CD14-positive monocyte (primary cell): ENCODE measurements at regions not wholly inside any gene's neighbourhood (a gene's known extent, or its start where the extent isn't known, plus 50 kb on each side); places are given as distances from the start of the nearest gene placed in this dataset.

ENCODE experiments used
- DNase-seq, 3 donors: peaks; one replicate each; pipeline ENCODE4 v3.0.0-alpha.2; 2011 to 2022
- H2AFZ ChIP-seq: 2 replicates; pipeline ENCODE4 v1.6.0; 2012; ENCODE audit warnings: mild to moderate bottlenecking, low read depth, low read length, inconsistent platforms; ENCODE audit not compliant: insufficient read depth, poor library complexity, severe bottlenecking
- H3K27ac ChIP-seq, 2 donors: 1 replicate in 1 of 2; 2 replicates in 1 of 2; pipeline ENCODE4 v1.5.1; 2012 to 2013; ENCODE audit warnings: low read length in 2 of 2, control low read depth in 1 of 2, inconsistent platforms in 1 of 2, low read depth in 1 of 2, mild to moderate bottlenecking in 1 of 2
- H3K27me3 ChIP-seq, 2 donors: one replicate each; pipeline versions ENCODE4 v1.6.0 to v1.6.1; 2011 to 2013; ENCODE audit warnings: low read length in 2 of 2; ENCODE audit not compliant: control insufficient read depth in 2 of 2, insufficient read depth in 2 of 2
- H3K36me3 ChIP-seq, 2 donors: replicated peaks in 1 of 2; 1 replicate in 1 of 2; 2 replicates in 1 of 2; pipeline versions ENCODE4 v1.5.1 to v1.6.1; 2012 to 2013; ENCODE audit warnings: low read length in 2 of 2, control low read depth in 1 of 2, inconsistent platforms in 1 of 2, mild to moderate bottlenecking in 1 of 2; ENCODE audit not compliant: insufficient read depth in 2 of 2, control insufficient read depth in 1 of 2
- H3K4me1 ChIP-seq, 2 donors: 1 replicate in 1 of 2; 2 replicates in 1 of 2; pipeline versions ENCODE4 v1.5.1 to v1.6.1; 2012 to 2013; ENCODE audit warnings: low read length in 2 of 2, control low read depth in 1 of 2, inconsistent platforms in 1 of 2, mild to moderate bottlenecking in 1 of 2, moderate library complexity in 1 of 2; ENCODE audit not compliant: insufficient read depth in 2 of 2, control insufficient read depth in 1 of 2
- H3K4me2 ChIP-seq: replicated peaks from 2 replicates; pipeline ENCODE3; 2012; ENCODE audit warnings: low read length, moderate library complexity, mild to moderate bottlenecking; ENCODE audit not compliant: poor library complexity, severe bottlenecking; ENCODE audit errors: extremely low read depth
- H3K4me3 ChIP-seq, 3 experiments: fragments of 200-600 bp in 1 of 3; sonication (generic) in 1 of 3; replicated peaks in 1 of 3; 1 replicate in 2 of 3; 2 replicates in 1 of 3; pipeline ENCODE4 v1.5.1; 2011 to 2013; ENCODE audit warnings: low read length in 3 of 3, mild to moderate bottlenecking in 3 of 3, control low read depth in 2 of 3, low read depth in 2 of 3, inconsistent platforms in 1 of 3, moderate library complexity in 1 of 3
- H3K79me2 ChIP-seq: 2 replicates; pipeline ENCODE4 v1.6.0; 2012; ENCODE audit warnings: mild to moderate bottlenecking, control low read depth, inconsistent platforms, low read length, moderate library complexity; ENCODE audit not compliant: insufficient read depth
- H3K9ac ChIP-seq: 2 replicates; pipeline ENCODE4 v1.6.0; 2017; ENCODE audit warnings: low read length, mild to moderate bottlenecking; ENCODE audit not compliant: insufficient read depth, poor library complexity, severe bottlenecking
- H3K9me3 ChIP-seq, 2 donors: replicated peaks in 1 of 2; 1 replicate in 1 of 2; 2 replicates in 1 of 2; pipeline versions ENCODE4 v1.5.1 to v1.6.1; 2012 to 2013; ENCODE audit warnings: low read length in 2 of 2, control low read depth in 1 of 2; ENCODE audit not compliant: control insufficient read depth in 1 of 2, insufficient read depth in 1 of 2
- H4K20me1 ChIP-seq: 2 replicates; pipeline ENCODE4 v1.6.0; 2012; ENCODE audit warnings: mild to moderate bottlenecking, low read length, control low read depth, moderate library complexity; ENCODE audit not compliant: insufficient read depth
- H3K27ac Mint-ChIP-seq, 7 donors: one replicate each; pipeline ENCODE4 v1.8.0; 2020; ENCODE audit warnings: mild to moderate bottlenecking in 7 of 7, mixed read lengths in 7 of 7, moderate library complexity in 6 of 7, inconsistent platforms in 2 of 7
- H3K27me3 Mint-ChIP-seq, 3 donors: one replicate each; pipeline ENCODE4 v1.8.0; 2021 to 2022; ENCODE audit warnings: low read depth in 3 of 3, mild to moderate bottlenecking in 3 of 3, mixed read lengths in 3 of 3, moderate library complexity in 3 of 3, inconsistent platforms in 1 of 3
- H3K36me3 Mint-ChIP-seq, 2 donors: one replicate each; pipeline ENCODE4 v1.8.0; 2020; ENCODE audit warnings: mixed read lengths in 2 of 2, inconsistent platforms in 1 of 2, mild to moderate bottlenecking in 1 of 2
- H3K4me1 Mint-ChIP-seq: one replicate; pipeline ENCODE4 v1.8.0; 2020; ENCODE audit warnings: mild to moderate bottlenecking, mixed read lengths
- H3K4me3 Mint-ChIP-seq, 2 donors: one replicate each; pipeline ENCODE4 v1.8.0; 2020; ENCODE audit warnings: mild to moderate bottlenecking in 2 of 2, mixed read lengths in 2 of 2, moderate library complexity in 1 of 2
- H3K9me3 Mint-ChIP-seq, 7 donors: one replicate each; pipeline ENCODE4 v1.8.0; 2020 to 2022; ENCODE audit warnings: mixed read lengths in 7 of 7, mild to moderate bottlenecking in 6 of 7, moderate library complexity in 6 of 7, inconsistent platforms in 2 of 7
- WGBS: methylation state at CpG from one replicate; pipeline ENCODE4 v1.1.5; 2013; ENCODE audit warnings: missing lambda C conversion rate; ENCODE audit not compliant: insufficient coverage; 5-methylcytosine and 5-hydroxymethylcytosine counted together
- intact Hi-C, 2 donors: fragments of 100-400 bp; cut with micrococcal nuclease; formaldehyde crosslinking; loops; one replicate each; pipeline versions ENCODE4 v1.15.0 to v1.15.1; 2023
- TF ChIP-seq, protein P1 (sequence below): fragments of 200-600 bp; IDR thresholded peaks from one replicate; pipeline ENCODE4 v1.8.0; 2022; ENCODE audit warnings: antibody characterized with exemption, mild to moderate bottlenecking

DNA sequence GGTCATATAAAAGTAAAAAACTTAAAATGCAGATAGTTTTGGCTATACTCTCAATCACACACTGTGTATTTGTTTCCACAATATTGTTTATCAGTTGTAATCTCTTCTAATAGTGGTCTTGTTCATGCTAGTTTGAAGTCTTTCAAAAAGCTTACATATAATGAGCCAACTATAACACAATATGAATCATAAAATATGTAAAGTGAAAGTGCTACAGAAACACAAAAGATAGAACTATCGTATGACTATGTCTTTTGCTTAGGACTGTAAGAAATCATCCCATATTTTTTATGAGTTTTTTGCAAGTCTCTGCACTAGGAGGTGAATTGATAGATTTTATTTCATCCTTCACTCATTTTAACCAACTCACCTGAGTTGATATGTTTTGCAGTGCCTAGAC, 136.0 kb downstream of the MMUT start:
- Histone ChIP-seq H3K79me2 (no peaks in the 10 kb centered on the region), H3K4me1 (no peaks in the 10 kb centered on the region), H4K20me1 (no peaks in the 10 kb centered on the region), H3K36me3 (no peaks in the 10 kb centered on the region), H3K9ac (no peak overlapping the region), H3K4me3 (no peak overlapping the region), H3K9me3 (no peaks in the 10 kb centered on the region), H3K27ac (no peak overlapping the region), H2AFZ (no peak overlapping the region), H3K27me3 (no peaks in the 10 kb centered on the region), H3K4me2 (no peak overlapping the region)
- H3K36me3 Mint-ChIP-seq = no peaks in the 10 kb centered on the region
- H3K4me1 Mint-ChIP-seq = peaks cover 2% of the 10 kb centered on the region
- H3K9me3 Mint-ChIP-seq = peaks cover 0 to 4% (median 0%) of the 10 kb centered on the region in 7 donors
- H3K27me3 Mint-ChIP-seq = no peaks in the 10 kb centered on the region
- TF ChIP-seq, protein P1, sequence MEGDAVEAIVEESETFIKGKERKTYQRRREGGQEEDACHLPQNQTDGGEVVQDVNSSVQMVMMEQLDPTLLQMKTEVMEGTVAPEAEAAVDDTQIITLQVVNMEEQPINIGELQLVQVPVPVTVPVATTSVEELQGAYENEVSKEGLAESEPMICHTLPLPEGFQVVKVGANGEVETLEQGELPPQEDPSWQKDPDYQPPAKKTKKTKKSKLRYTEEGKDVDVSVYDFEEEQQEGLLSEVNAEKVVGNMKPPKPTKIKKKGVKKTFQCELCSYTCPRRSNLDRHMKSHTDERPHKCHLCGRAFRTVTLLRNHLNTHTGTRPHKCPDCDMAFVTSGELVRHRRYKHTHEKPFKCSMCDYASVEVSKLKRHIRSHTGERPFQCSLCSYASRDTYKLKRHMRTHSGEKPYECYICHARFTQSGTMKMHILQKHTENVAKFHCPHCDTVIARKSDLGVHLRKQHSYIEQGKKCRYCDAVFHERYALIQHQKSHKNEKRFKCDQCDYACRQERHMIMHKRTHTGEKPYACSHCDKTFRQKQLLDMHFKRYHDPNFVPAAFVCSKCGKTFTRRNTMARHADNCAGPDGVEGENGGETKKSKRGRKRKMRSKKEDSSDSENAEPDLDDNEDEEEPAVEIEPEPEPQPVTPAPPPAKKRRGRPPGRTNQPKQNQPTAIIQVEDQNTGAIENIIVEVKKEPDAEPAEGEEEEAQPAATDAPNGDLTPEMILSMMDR = no peak
- DNase-seq = no peak
- H3K4me3 Mint-ChIP-seq = no peak overlapping the region
- intact Hi-C loops = no loop called here
- no CpG with 5 or more reads among the region's 1 CpG for WGBS
- no peak overlapping the region for H3K27ac Mint-ChIP-seq

DNA sequence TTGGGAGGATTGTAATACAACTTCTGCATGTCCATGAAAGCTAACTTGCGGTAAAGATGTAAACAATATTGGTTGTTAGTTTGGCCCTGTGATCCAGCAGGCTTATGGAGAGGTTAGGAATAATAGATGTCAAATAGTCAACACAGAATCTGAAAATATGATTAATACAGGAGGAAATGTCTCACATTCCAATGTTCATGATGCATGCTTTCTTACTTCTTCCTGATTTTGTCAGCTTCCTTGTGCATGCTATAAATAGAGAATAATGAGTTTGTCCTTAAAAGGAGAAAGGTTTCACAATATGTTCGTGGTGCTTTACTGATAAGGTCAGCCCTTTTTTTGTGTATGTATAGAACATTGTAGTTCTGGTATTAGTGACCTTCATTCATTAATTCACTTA, 136.7 kb downstream of the MMUT start:
- no peaks in the 10 kb centered on the region for H3K79me2 ChIP-seq
- TF ChIP-seq, protein P1 = no peak
- H3K4me3 ChIP-seq = no peak overlapping the region
- Mint-ChIP-seq H3K36me3 (no peaks in the 10 kb centered on the region), H3K27ac (no peak overlapping the region), H3K4me1 (peaks cover 2% of the 10 kb centered on the region), H3K9me3 (peaks cover 0 to 6% (median 2%) of the 10 kb centered on the region in 7 donors), H3K27me3 (no peaks in the 10 kb centered on the region), H3K4me3 (no peak overlapping the region)
- no peak for DNase-seq
- no peaks in the 10 kb centered on the region for H3K36me3 ChIP-seq
- no peak overlapping the region for H3K9ac ChIP-seq
- no peaks in the 10 kb centered on the region for H3K27me3 ChIP-seq
- intact Hi-C loops = no loop called here
- no peaks in the 10 kb centered on the region for H3K9me3 ChIP-seq
- H3K4me1 ChIP-seq = no peaks in the 10 kb centered on the region
- H2AFZ ChIP-seq = no peak overlapping the region
- WGBS = no CpG with 5 or more reads among the region's 2 CpGs
- H4K20me1 ChIP-seq = no peaks in the 10 kb centered on the region
- no peak overlapping the region for H3K27ac ChIP-seq
- H3K4me2 ChIP-seq = no peak overlapping the region
